HG02852 (cell line): ENCODE measurements at regions not wholly inside any gene's neighbourhood (a gene's known extent, or its start where the extent isn't known, plus 50 kb on each side); places are given as distances from the start of the nearest gene placed in this dataset.

Experiments used
- ATAC-seq: cut with Tn5 transposase; IDR thresholded peaks from one replicate; pipeline ENCODE4 v1.9.1; 2021; ENCODE audit warnings: mild to moderate bottlenecking, moderate library complexity; ENCODE audit not compliant: unreplicated experiment

DNA sequence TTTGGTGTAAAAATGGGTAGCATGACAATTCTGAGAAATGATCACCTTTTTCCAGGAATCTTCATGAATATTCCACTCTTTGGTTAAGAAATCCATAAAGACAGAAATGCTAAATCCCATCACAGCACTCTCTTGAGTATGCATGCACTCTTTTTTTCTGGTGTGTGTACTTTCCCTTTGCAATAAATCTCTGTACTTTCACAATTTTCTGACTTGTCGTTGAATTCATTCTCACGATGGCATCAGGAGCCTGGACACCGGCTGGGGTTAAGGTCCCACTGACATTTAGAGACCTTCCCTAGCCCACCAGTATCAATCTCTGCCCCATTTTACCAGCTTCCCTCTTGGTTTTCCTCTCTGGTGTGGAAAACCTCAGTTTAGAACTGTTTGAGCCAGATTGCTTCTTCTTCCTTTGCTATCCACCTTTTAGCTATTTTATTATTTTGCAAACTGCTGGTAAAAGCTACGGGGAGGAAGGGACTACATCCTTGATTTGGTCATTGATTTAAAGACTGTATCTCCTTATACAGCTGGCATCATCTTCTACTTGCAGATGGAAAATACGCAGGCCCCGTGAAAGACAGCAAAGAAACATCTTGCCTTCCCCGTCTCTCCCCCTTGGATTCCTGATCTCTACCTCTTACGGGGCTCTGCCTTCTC is 59.9 kb upstream of the ZFR start:
- ATAC-seq, result no peak

DNA sequence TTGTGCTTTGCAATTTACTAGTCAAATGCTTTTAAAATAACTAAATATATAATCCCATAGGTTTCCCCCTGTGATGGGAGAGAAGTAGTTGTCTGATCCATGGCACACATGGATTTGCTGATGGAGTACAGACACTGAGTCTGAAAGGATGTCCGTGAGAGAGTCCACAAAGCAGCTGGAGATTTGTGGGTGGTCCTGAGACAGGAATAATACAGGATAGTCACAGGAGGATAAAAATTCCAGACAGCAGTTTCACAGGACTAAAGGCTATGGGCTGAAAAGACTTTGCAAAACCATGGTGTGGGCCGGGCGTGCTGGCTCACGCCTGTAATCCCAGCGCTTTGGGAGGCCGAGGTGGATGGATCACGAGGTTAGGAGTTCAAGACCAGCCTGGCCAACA is 58.7 kb upstream of the ZFR start:
- no peak for ATAC-seq

DNA sequence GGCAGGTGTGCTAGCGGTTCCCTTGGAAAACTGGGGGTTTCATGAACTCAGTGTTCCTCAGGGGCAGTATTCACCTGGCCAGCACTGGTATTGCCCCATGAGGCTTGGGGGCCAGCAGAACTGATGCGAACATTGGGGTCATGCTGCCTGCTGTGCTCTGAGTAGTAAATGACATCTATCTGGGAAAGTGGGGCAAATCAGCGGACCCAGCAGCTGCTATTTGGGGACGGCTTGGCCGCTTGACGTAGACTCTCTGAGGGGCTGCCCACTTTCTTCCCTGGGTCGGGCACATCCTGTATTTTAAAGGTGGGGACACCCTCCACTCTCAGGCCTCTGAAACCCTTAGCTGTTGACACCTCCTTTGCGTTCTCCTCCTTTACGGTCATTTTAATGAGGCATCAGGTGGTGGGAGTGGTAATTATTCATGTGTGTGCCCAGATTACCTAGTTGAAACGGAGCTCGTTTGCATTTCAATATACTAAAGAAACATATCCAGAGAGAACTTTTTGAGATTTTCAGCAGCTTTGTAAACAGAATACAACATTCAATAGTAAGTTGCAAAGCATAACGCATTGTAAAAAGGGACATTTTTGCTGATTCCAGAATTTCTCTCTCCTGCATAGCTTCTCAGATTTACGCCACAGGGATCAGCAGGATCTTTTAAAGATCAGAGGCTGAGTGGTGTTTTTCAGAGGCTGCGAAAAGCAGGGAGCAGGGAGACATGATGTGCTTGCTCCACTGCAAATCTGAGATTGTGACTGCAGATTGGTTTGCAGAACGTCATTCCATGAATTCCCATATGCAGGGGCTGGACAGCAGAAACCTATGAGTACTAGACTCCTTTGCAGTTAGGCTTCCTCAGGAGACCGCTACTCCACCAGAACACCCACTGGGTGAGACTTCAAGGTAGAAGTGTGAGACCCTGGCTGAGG is 56.8 kb upstream of the ZFR start:
- ATAC-seq, result no peak

DNA sequence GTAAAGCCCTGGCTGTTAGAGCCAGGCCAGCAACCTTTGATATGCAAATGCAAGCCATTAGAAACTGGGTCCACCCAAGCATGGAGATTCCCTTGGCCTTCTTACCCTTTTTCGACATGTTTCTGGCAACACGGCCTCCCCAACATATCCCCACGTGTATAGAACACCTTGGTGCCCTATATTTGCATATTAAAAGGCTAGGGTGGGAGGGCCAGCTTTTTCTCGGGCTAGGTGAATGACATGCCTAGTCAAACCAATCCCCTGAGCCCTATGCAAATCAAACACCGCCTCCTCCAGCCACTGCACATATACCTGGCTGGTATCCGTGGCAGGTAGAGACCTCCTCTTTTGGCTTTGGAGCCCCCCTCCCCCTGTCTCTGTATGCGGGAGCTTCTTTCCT is 55.6 kb upstream of the ZFR start:
- ATAC-seq, result no peak

DNA sequence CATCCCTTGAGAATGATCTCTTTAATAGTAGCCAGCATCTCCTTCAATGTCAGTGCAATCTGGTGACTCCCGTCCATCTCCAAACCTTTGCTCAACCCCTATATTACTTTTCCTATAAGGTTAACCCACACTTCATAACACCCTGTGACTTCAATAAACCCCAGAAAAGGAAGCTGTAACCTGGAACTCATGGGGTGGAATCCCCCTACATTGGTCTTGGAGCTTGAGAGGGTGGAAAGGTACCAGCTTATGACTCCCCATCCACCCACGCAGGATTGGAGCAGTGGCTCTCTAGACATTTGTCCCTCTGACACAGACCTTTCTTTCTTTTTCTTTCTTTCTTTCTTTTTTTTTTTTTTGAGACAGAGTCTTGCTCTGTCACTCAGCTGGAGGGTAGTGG is 54.7 kb upstream of the ZFR start:
- ATAC-seq, result no peak

DNA sequence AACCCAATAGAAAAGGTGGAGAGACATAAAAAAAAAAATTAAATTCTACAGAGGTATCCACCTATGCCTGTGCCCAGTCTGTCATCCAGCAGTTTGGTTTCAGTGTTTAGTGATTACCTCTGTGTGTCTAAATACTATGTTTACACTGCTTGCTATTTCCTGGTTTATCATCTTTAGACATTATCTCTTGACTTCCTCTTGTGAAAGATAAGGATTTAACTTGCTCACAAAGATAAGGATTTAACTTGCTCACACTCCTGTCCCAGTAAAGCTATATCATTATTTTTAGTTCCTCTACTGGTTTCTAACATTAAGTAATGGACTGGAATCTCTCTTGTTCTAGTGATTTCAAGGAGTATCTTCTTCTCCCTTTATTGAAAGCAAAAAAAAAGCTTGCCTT is 53.9 kb upstream of the ZFR start:
- ATAC-seq, result no peak

DNA sequence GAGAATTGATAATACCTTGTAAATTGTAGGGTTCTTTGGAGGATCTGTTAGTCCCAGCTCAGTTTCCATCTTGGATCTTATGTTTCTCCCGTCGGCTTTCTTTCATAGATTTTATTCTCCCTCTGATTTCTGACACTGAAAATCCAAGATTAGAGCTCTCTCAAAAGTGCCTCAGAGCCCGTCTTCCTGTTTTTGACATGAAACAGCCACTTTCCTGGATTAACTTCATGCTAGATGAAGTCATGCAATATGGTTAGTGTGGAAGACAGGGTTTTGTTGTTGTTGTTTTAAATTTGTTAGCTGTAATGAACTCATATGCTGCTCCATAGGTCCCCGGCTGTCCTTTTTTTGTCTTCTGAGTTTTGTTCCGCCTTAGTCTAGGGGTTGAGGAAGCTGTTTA is 51.6 kb upstream of the ZFR start:
- ATAC-seq, result no peak

DNA sequence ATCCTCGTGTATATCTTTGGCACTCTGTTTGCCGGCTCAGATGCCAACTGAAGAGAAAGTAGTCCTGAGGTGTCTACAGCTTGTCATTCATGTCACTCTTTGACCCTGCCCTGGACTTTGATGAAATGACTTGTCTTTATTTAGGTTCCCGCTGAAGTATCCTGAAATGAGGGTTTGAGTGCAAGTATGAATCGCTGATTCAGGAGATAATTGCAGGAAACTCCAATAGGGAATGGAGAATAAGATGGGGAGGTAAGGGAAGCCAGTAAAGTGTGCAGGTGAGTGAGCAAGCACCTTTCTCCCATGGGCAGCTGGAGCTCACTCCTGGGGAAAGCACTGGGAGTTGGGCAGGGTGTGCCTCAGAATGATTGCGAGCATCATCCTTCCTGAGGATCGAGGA is 50.3 kb upstream of the ZFR start:
- no peak for ATAC-seq
